HG03520 (cell line): ENCODE measurements at regions not wholly inside any gene's neighbourhood (a gene's known extent, or its start where the extent isn't known, plus 50 kb on each side); places are given as distances from the start of the nearest gene placed in this dataset.
"Not testable (repeated sequence)": the region's sequence is repeated elsewhere in the genome, so short reads cannot be mapped to it uniquely, and the experiment has no call there.

Experiments
- ATAC-seq: cut with Tn5 transposase; IDR thresholded peaks from one replicate; pipeline ENCODE4 v1.9.1; 2021; ENCODE audit warnings: mild to moderate bottlenecking, moderate library complexity; ENCODE audit not compliant: unreplicated experiment

DNA sequence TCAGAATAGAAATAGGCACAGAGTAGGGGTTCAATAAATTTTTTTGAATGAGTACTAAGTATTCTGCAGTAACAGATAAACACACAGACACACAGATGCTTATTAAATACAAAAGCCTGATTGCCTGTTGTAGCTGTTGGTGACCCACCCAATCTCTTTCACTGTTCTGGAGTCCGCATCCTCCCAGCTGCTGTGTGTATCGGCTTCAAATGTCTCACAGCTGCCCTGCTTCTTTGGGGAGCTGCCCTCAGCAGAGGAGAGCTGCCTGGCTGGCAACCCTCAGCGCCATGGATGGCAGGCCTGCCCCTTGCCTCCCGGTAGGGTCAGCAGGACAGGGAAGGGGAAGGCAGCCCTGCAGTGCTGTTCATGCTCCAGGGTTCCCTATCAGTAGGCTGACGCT, 50.5 kb upstream of the PRNP start:
- ATAC-seq: no peak

DNA sequence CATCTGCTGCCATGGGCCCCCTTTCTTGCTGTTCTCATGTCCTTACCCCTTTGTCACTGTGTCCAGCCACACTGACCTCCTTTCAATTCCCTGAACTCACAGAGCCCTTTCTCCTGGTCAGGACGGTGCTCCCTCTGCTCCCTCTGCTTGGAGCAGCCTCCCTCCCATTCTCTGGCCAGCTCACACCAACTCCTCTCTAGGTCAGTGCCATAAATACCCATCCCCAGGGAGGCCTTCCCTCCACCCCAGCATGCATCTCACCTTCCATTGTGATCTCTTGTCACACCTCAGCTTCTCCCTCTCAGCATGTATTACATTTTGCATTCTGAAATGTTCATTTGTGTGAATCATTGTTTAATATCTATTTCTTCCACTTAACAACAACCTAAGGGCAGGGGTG, 50.9 kb upstream of the PRNP start:
- ATAC-seq: no peak

DNA sequence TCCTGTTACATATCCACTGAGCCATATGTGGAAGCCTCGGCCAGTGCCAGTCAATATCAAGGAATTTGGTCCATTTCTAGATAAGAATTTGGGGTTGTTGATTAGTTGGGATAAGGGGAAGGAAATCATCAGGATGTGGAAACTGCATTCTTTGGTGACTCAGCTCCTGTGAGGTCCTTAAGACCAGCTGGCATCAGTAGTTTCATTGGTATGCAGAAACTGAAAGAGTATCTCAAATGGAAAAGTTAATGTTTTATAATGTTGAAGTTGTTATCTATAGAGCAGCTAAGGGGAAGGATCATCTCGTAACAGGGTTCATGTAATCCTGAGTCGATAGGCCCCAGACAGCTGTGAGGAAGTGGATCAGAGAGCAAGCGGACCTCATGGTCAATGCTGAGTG, 52.5 kb upstream of the PRNP start:
- no peak for ATAC-seq

DNA sequence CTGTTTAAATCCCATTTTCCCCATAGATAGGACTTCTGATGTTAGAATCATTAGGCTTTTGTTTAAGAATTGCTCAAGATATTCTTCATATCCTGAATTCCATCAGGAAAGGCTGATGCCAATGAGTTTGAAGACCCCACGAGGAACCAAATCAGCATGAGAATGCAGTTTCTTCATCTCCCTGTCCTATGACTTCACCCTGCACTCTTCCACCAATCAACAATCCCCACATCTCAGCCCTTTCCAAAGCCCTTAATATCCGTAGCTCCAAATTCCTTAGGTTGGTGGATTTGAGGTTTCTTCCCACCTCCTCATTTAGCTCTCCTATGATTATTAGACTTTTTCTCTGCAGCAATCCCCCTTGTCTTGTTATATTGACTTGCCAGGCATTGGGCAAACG, 52.9 kb upstream of the PRNP start:
- no peak for ATAC-seq

DNA sequence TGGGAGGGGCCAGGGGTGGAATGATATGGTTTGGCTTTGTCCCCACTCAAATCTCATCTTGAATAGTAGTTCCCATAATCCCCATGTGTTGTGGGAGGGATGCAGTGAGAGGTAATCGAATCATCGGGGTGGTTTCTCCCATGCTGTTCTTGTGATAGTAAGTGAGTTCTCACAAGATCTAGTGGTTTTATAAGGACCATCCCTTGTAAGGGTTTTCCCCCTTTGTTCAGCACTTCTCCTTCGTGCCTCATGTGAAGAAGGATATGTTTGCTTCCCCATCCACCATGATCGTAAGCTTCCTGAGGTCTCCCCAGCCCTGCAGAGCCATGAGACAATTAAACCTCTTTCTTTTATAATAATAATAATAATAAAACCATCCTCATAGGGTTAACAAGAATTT, 53.4 kb upstream of the PRNP start:
- no peak for ATAC-seq

DNA sequence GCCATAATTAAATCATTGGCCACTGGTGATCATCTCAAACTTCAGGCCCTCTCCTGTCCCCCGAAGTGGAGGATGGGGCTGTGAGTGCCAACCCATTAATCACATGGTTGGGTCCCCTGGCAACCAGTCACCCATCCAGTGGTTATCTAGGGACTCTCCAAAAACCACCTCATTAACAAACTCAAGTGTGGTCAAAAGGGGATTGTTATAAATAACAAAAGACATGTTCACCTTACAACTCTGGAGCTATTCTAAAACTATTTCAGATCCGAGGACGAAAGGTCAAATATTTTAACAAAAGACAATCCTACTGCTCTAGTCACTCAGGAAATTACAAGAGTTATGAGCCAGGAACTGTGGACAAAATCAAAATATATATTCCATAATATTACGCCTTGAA, 60.0 kb upstream of the PRNP start:
- ATAC-seq: no peak

DNA sequence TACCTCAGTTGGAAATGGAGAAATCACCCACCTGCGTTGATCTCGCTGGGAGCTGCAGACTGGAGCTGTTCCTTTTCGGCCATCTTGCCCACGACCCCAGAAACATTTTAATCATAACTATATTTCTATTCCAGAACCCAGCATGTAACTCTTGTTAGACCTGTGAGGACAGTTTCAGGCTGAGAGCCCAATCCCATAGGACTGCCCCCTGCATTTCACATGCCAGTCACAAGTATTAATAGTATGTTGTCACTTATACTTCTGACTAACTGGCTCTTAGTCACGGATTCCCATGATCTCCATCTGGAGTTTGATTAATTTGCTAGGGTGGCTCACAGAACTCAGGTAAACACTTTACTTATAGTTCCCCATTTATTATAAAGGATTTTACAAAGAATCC, 60.6 kb upstream of the PRNP start:
- no peak for ATAC-seq

DNA sequence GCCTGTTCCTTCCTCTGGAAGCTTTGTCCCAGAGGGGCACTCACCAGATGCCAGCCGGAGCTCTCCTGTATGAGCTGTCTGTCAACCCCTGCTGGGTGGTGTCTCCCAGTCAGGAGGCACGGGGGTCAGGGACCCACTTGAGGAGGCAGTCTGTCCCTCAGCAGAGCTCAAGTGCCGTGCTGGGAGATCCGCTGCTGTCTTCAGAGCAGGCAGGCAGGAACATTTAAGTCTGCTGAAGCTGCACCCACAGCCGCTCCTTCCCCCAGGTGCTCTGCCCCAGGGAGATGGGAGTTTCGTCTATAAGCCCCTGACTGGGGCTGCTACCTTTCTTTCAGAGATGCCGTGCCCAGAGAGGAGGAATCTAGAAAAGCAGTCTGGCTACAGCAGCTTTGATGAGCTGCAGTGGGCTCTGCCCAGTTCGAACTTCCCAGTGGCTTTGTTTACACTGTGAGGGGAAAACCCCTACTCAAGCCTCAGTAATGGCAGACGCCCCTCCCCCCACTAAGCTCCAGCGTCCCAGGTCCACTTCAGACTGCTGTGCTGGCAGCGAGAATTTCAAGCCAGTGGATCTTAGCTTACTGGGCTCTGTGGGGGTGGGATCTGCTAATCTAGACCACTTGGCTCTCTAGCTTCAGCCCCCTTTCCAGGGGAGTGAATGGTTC, 61.5 kb upstream of the PRNP start:
- not testable (repeated sequence) for ATAC-seq

DNA sequence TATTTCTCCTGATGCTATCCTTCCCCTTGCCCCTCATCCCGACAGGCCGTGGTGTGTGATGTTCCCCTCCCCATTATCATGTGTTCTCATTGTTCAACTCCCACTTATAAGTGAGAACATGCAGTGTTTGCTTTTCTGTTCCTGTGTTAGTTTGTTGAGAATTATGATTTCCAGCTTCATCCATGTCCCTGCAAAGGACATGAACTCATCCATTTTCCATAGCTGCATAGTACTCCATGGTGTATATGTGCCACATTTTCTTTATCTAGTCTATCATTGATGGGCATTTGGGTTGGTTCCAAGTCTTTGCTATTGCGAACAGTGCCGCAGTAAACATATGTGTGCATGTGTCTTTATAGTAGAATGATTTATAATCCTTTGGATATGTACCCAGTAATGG, 67.1 kb upstream of the PRNP start:
- ATAC-seq: not testable (repeated sequence)

DNA sequence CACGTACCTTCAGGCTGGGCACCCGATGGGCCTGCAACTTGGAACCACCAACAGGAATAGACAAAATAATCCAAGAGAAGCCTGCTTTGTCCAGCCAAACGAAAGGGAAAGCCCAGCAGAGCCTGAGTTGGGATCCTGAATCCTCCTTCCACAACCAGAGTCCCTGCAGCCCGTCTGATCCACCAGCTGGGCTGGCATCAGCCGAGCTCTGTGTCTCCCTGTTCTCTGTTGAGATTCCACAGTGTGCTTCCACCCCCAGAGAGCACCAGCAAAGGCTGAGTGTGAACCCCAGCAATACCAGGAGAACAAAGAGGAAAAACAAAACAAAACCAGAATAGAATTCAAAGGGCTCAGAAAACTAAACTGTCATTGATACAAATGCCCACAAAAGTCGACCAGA, 68.8 kb upstream of the PRNP start:
- no peak for ATAC-seq

DNA sequence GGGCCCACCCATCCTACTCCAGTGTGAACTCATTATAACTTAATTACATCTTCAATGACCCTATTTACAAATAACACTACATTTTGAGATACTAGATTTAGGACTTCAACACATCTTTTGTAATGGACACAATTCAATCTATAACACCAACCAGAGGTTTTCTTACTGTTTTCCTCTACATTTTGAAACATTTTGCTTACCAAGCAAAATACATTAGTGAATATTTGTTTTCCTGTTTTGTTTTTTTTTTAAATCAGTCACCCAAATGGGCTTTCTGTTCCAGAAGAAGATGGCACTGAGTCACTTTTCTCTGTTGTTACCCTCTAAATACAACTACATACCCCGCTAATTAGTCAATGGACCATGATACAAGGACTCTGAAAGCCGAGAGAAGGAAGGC, 69.2 kb upstream of the PRNP start:
- ATAC-seq: no peak

DNA sequence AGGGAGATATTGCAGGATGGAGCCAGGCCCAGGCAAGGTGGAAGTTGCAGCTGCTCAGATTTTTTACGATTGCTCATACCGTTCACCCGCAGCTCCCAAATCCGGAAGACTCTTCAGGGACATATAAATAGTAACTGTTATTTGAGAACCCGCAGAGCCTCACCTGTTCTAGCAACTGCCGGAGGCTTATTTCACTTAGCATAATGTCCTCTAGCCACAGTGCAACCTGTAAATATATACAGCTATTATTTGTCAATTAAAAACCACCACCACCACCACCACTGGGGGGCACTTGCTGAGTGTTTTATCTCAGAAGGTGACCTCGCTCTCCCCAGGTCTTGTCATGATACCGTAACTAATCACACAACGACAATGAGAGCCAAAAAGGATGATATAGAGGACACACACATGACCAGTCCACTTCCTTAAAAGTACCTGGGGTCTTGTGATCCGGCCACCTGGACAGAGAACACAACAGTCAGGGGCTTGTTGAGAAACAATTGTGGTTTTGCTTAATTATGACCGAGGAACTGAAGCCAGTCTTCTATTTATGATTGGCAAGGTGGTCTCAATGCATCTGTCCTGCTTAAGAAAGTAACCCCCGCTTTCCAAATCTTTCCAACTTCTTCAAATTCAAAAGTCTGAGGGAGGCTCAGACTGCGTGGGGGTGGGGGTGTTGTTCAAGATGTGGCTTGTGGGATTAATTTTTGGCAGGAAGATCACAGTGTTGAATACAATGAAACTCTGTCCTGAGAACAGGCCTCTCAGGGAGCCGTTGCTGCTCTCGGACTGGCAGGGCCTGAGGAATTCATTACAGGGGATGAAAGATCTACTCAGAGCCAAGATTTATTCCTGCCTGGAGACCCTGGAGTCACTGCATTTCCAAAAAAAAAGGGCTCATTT, 72.3 kb upstream of the PRNP start:
- ATAC-seq: no peak

DNA sequence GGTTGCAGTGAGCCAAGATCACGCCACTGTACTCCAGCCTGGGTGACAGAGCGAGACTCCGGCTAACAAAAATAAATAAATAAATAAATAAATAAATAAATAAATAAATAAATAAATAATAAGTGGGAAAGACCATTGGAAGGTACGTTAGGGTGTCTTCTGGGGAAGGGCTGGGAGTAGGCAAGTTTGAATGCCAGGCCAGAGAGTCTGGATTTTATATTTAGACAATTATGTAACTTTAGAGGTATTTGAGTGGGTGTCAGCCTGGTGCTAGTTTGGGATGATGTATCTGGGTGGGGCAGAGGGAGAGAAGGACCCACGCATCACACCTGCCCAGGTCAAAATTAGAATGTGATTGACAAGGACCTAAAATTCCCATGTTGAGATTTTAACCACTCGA, 73.1 kb upstream of the PRNP start:
- no peak for ATAC-seq

DNA sequence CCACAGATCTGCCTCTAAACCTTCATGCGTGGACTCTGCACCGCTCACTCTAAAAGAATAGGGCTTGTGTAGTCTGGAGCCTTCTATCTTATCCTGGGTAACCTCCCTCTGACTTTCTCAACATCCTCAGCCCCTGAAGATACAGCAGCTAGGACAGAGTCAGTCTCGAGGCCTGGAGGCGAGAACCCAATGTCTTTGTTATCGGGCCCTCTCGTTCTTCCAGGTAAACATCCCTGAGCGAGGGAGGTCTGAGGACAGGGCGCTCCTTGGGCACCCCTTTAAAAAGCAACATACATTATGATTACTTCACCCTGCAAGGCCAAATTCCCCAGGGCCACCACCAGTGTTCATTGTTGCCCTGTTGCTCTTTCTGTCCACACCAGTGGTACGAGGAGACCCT, 75.4 kb upstream of the PRNP start:
- ATAC-seq: no peak

DNA sequence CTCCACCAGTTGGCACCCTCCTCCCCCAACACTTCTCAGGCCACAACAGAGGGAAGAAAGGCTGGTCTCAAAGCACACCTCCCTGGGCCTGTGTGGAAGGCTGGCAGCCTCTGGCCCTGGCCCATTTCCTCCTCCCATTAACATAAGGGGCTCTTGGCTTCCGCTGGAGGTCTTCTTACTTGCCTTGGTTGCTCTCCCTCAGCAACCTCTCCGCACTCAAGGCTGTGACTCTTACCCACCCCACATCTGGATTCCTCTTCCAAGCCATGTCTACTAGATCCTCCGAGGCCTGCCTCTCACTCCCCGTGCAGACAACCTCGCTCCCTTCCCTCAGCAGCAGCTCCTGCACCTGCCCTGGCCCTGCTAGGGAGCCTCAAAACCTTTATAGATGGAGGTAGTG, 76.7 kb upstream of the PRNP start:
- ATAC-seq: no peak

DNA sequence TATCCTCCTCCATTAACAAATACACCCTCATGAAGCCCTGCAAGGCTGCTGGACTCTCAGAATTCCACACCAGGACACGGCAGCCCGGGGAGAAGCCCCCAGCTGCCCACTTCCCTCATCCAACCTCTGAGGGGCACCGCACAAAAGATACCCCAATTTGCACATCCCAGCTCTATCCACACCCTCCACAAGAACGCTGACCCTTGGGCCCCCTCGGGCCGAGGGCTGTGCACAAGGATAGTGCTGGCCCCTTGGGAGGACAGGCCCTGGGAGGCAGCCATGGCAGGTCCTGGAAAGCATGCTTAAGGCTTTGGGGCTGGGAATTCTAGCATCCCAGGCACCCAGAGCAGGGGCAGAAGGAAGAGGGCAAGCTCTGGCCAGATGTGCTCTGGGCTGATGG, 77.4 kb upstream of the PRNP start:
- ATAC-seq: no peak

DNA sequence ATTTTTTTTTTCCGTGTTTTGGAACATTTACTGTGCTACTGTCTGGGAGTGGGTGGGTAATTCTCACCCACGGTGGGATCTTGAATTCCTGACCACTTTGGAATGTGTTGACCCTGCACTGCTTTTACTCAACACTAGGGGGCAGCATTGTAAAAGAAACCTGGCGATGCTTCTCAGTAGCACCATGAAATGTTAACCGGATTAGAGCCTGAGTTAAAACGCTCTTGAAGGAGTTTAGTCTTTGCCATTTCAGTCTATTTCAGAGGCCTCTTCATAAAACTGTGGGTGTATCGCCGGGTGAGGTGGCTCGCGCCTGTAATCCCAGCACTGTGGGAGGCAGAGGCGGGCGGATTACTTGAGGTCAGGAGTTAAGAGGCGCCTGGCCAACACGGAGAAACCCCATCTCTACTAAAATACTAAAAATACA, 79.0 kb upstream of the PRNP start:
- peak; percentile 58 for ATAC-seq

DNA sequence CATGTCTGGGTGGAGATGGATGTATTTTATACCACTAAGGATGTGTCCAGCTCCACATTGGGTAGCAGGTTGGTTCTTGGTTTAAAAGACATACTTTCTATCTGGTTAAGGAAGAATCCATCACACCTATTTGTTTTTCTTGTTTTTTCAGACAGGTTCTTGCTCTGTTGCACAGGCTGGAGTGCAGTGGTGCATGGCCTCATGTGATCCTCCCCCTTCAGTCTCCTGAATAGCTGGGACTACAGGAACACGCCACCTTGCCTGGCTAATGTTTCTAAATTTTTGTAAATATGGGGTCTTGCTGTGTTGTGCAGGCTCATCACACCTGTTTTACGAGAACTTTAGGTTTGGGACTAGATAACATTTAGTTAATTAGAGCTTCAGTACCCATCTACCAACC, 80.2 kb upstream of the PRNP start:
- no peak for ATAC-seq

DNA sequence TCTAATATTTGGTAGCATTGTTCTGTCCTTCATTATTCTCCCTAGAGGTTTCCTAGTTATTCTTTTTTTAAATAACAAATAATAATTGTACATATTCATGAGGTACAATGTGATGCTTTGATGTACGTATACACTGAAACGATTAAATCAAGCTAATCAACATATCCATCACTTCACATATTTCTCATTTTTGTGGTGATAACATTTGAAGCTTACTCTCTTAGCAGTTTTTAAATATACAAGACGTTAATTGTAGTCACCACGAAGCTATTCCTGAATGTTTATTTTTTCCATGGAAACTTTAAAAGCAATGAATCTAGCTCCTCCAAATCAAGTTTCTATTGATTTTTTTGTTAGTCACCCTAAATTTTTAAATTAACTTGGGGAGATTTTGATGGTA, 81.1 kb upstream of the PRNP start:
- no peak for ATAC-seq

DNA sequence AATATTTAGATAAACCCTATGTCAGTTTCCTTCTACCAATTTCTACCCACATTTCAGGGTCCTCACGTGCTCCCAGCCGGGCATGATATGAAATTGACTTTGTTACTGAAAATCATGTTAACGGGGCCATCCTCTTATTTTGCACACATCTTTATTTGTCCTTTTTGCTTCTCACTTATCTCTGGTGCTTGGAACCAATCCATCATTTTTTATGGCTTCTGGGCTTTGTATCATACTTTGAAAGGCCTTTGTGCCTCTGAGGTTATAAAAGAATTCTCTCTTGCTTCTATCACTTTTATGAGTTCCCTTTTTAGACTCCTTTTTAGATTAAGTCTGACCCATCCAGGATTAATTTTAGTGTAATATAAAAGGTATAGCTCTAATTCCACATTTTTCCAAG, 81.7 kb upstream of the PRNP start:
- no peak for ATAC-seq

DNA sequence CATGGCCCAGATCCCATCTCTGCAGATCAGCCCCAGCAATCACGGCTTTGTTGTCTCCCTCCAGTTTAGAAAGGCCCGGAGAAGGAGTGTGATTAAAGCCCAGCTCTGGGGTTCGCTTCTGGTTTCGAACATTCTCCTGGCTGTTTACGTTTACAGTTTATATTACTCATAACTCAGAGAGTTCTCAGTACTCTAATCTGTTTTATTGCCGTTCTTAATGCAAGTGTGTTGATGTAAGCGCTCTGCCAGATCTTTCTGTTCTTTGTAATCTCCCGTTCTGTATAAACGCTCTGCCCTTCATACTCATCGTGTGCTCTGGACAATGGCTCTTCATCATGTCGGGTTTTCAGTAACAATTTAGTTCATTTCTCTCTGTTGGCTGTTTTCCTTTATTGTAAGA, 82.5 kb upstream of the PRNP start:
- no peak for ATAC-seq

DNA sequence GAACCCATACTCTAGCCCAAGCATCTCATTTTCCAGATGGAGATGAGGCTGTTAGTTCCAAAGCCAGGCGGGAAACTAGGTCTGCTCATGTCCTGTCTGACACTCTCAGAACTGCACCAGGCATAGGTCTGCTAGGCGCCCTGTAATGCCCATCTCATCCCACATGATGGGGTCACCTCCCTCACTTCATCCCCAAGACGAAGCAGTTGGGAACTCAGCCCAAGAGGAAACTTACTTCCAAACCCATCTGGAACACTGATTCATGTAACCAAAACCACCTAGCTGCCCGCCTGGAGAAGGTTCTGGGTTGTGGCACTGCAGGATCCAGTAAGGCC, 84.0 kb upstream of the PRNP start:
- ATAC-seq: no peak
